Glomerular endothelial cell (primary cell): ENCODE measurements at regions not wholly inside any gene's neighbourhood (a gene's known extent, or its start where the extent isn't known, plus 50 kb on each side); places are given as distances from the start of the nearest gene placed in this dataset.

ENCODE experiments used
- DNase-seq: peaks from one replicate; pipeline ENCODE4 v3.0.0-alpha.2; 2011; ENCODE audit warnings: low read depth, low spot score; ENCODE audit errors: extremely low read depth

- no peak for DNase-seq
Observed at GRCh38 chr7:41315764-41316163, 387.1 kb downstream of the INHBA start.

DNA sequence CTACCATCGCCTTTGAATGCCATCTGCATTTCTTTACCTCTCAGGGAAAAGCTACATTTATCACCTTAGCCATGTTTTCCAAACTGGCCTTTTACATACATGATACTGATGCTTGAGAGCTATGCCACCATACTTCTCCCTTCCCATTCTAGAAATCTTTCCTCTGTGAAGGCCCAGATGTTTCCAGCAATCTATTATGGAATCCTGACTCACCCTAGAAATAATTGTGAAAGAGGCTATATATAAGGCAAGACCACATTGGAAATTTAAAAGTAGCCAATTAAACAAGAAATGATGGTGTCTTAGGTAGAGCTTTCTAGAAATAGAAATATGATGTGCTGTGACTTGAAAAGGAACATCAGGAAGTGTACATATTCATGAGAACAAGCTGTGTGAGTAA, 389.7 kb downstream of the INHBA start:
- no peak for DNase-seq

DNA sequence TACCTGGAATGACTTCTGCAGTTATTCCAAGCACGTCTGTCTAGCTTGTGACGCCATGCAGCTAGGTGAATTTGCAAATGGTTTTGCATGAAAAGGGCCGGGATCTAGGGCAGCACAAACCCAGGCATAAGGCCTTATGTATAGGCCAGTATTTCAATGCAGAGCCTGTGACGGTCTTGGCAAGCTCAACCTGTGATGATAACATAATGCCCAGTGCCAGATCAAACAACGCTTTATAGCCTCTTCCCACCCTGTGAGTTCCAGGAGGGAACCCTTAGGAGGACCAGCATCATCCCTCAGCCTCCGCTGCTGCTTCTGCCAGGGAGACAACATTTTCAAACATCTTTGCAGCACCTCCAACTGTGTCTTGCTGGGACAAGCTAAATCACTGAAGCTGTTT, 390.7 kb downstream of the INHBA start:
- no peak for DNase-seq

DNA sequence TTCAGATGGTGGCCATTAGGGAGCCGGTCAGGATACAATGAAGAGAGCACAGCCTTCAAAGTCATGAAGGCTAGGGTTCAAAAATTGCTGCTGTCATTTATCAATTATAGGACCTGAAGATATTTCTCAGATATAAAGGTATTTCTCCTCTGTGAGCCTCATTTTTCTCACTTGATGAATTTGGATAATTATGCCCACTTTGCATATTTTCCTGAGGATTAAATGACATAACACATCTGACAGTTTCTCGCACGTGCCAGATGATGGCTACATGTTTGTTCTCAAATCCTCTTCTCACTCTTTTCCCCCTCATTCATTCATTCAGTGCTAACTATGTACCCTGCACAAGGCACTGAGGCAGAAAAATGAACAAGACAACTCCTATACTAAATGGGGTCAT, 391.6 kb downstream of the INHBA start:
- DNase-seq, result no peak

GRCh38 chr7:41306486-41306885, 396.4 kb downstream of the INHBA start:
- no peak for DNase-seq

- no peak for DNase-seq
Observed at GRCh38 chr7:41305001-41305400, 397.9 kb downstream of the INHBA start.

DNA sequence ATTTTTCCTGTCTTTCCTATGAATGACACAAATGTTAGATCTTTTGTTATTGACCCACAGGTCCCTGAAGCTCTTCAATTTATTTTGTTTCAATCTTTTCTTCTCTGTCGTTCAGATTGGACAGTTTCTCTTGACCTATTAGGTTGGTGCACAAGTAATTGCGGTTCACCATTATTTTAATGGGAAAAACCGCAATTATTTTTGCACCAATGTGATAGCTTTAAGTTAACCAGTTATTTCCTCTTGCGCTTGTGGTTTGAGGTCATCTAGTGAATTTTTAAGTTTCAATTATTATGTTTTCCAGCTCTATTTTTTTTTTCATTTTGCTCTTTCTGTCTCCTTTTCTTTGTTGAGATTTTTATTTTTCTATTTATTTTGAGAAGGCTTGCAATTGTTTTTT, 399.2 kb downstream of the INHBA start:
- DNase-seq, result no peak

DNA sequence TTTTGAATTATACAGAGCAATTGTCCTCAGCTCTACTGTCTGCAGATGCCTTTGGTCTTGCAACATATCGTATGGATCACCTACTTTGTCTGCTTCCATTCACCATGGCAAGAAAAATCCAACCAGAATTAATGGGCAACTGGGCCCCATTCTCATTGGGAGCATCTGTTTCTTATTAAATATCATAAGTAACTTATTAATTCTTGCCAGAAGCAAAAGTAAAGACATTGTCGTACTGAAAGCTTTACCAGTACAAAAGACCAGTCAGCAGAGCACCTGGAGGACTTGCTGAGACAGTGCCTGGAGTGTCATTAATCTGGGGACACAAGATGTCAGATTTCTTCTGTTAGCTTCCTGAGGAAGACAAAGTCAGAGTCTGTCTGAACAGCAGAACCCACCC, 404.5 kb downstream of the INHBA start:
- no peak for DNase-seq

- DNase-seq, result no peak
Observed at GRCh38 chr7:41297166-41297565, 405.7 kb downstream of the INHBA start.

DNA sequence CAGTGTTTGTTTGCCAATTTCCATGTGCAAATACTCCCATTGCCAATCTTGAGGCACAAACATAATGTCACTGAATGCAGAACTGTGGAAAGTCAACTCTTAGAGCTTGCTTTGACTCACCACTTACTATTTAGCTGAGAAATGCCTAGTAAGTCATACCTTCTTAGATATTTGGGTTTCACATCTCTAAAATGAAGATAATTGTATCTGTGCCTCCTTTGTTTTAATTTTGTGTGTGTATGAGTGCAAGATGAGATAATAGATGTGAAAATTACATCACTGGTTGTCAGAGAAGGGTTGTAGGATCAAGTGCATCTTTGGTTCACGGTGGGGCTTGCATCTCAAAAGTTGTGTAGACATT, 407.5 kb downstream of the INHBA start:
- no peak for DNase-seq

- no peak for DNase-seq
Observed at GRCh38 chr7:41294556-41295454, 408.1 kb downstream of the INHBA start.

GRCh38 chr7:41292487-41292886, 410.4 kb downstream of the INHBA start:
- DNase-seq, result no peak

DNA sequence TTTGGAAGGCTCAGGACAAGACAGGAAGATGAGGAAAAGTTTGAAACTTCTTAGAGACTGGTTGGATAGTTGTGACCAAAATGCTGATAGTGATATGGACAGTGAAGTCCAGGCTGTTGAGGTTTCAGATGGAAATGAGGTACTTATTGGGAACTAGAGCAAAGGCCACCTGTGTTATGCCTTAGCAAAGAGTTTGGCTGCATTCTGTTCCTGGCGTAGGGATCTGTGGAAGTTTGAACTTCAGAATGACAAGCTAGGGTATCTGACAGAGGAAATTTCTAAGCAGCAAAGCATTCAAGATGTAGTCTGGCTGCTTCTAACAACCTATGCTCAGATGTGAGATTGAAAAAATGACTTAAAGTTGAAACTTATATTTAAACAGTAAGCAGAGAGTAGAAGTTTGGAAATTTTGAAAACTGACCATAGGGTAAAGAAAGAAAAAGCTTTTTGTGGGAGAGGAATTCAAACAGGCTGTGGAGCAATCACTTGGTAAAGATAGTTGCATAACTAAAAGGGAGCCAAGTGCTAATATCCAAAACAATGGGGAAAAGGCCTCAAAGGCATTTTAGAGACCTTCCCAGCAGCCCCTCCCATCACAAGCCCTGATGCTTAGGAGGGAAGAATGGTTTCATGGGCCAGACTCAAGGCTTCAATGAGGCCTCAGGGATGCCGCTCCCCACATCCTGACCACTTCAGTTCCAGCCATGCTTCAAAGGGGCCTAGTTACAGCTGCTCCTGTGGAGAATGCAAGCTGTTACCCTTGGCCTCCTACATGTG, 415.1 kb downstream of the INHBA start:
- DNase-seq, result no peak

- DNase-seq, result no peak
Observed at GRCh38 chr7:41280491-41280890, 422.4 kb downstream of the INHBA start.

DNA sequence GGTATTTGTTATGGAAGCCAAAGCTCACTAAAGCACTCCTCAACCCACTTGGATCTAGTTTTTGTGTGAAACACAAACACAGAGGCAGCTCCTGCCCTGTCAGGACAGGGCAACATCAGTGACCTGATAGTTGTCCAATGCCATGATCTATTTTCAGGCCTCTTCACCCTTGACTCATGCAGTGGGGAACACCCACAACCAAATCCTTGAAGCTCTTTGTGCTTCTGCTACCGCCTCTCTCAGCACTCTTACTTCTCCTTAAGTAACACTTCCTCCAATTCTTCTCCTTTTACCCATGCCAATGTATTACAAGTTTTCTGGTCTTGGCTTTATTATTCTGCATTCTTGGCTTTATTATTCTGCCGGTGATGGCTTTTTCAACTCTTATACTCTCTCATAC, 425.3 kb downstream of the INHBA start:
- no peak for DNase-seq

GRCh38 chr7:41275255-41275654, 427.6 kb downstream of the INHBA start:
- no peak for DNase-seq

GRCh38 chr7:41274179-41274578, 428.7 kb downstream of the INHBA start:
- DNase-seq, result no peak

DNA sequence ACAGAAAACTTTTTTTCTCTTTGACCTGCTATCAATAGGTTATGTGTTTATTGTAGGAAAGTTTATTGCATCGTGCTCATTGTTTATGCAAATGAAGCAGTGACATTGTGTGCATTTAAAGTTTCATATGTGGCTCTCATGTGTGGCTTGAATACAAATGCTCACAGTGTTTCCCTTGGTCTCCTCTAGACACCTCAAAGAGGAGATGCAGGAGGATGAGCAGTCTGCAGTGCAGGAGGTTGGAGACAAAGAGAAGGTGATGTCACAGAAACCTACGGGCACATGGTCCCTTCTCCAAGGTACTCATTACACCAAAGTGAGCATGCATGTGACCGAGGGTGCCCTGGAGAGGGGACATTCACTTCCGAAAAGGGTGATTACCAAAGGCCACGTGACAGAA, 430.2 kb downstream of the INHBA start:
- DNase-seq, result no peak

DNA sequence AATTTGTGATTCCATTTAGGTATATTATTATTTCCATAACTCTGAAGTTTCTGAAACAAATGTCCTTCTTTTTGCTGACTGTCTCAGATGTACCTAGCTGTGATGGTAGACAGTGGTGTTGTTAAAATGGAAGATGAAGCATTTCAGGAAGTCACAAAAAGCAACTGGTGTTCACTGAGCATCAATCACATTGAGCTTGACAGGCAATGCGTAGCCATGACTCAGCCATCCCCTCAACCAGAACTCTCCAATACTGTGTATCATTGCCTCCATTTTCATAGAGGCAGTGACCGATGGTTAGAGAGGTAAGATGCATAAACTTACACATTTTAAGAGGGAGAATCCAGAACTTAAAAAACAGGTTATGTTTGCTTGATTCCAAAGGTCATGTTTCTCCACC, 434.0 kb downstream of the INHBA start:
- DNase-seq, result no peak

DNA sequence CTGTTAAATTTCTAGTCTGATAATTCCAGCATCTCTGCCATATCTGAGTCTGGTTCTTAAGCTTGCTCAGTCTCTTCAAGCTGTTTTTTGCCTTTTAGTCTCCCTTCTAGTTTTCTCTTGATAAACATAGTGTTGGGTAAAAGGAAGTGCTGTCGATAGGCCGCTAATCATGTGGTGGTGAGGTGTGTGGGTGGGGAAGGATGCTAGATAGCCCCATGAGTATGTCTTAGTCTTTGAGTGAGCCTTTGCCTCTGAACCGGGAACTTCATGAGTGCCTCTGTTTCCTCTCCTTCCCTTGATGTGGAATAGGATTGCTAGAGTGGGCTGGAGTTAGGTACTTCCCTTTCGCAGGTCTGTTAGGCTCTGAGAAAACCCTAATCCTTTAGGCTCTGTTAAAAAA, 441.8 kb downstream of the INHBA start:
- no peak for DNase-seq

- no peak for DNase-seq
Observed at GRCh38 chr7:41257660-41258059, 445.2 kb downstream of the INHBA start.
